ENCODE measurements at regions not wholly inside any gene's neighbourhood (a gene's known extent, or its start where the extent isn't known, plus 50 kb on each side); places are given as distances from the start of the nearest gene placed in this dataset.
A peak's percentile ranks its signal among the peaks of the same experiment; 100 is the strongest.

DNA sequence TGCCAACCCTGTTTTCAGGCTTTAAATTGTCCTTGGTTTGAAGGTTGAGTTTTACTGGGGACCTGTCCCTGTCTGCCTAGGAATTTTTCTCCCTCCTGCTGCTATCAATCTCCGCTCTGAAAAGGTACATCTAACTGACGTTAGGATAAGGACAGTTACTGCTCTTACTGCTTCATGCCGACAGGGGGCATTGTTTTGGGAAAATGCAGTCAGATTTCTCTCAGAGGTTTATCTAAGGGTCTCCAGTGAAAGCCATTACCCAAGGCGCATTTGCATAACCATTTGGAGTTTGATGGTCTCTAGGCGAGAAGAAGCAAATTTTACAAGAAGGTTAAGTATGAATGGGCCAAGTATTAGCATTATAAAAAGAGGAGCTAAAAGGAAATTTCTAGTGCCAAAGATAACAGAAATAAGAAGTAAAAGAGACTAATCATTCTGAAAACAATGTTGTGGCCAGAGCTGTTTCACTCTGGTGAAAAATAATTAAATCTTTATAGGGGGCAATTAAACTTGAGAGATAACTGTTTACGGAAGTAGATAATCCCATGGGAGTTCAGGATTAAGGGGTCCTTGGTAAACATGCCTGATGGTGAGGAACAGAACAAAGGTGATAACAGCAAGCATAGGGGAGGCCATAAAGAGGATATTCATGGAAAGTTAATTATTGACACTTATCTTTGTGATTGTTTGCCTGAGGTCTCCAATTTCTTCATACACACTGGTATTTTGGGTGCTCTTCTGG lies 605.0 kb downstream of the MTRR start:
- no peaks in the 10 kb centered on the region for H3K4me1 Mint-ChIP-seq (ENCODE audit: low read depth, unreplicated experiment)
- Histone ChIP-seq H3K4me3 (ENCODE audit: low read depth, low read length) (no peak overlapping the region), H3K4me1 (no peaks in the 10 kb centered on the region), H3K27me3 (replicated peaks; ENCODE audit: control insufficient read depth, insufficient read depth, low read length) (no peaks in the 10 kb centered on the region), H3K9me3 (peaks cover 17% of the 10 kb centered on the region), H3K36me3 (ENCODE audit: control insufficient read depth, insufficient read depth, low read length) (no peaks in the 10 kb centered on the region)
- POLR2A ChIA-PET: no interaction called here
- H3K4me3 Mint-ChIP-seq (ENCODE audit: unreplicated experiment): no peak overlapping the region
- no peaks in the 10 kb centered on the region for H3K27me3 Mint-ChIP-seq (ENCODE audit: insufficient read depth, unreplicated experiment)
- TF ChIP-seq, protein P1, sequence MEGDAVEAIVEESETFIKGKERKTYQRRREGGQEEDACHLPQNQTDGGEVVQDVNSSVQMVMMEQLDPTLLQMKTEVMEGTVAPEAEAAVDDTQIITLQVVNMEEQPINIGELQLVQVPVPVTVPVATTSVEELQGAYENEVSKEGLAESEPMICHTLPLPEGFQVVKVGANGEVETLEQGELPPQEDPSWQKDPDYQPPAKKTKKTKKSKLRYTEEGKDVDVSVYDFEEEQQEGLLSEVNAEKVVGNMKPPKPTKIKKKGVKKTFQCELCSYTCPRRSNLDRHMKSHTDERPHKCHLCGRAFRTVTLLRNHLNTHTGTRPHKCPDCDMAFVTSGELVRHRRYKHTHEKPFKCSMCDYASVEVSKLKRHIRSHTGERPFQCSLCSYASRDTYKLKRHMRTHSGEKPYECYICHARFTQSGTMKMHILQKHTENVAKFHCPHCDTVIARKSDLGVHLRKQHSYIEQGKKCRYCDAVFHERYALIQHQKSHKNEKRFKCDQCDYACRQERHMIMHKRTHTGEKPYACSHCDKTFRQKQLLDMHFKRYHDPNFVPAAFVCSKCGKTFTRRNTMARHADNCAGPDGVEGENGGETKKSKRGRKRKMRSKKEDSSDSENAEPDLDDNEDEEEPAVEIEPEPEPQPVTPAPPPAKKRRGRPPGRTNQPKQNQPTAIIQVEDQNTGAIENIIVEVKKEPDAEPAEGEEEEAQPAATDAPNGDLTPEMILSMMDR (IDR thresholded peaks at IDR 0.05; ENCODE audit: insufficient read depth in 1 of 2, low read depth in 1 of 2, low read length in 1 of 2, severe bottlenecking in 1 of 2, unreplicated experiment in 1 of 2): peak in 1 of 2 experiments; percentile 0
- peaks cover 31% of the 10 kb centered on the region for H3K9me3 Mint-ChIP-seq (ENCODE audit: unreplicated experiment)
- CTCF ChIA-PET: no interaction called here
- BruUV-seq (replicated peaks): no TSS peak
- intact Hi-C loops (cut with micrococcal nuclease; ENCODE audit: unreplicated experiment): no loop called here
- DNase-seq: no peak
- H3K27ac Mint-ChIP-seq (ENCODE audit: unreplicated experiment): no peak overlapping the region
- H3K36me3 Mint-ChIP-seq (ENCODE audit: insufficient read depth, unreplicated experiment): no peaks in the 10 kb centered on the region

DNA sequence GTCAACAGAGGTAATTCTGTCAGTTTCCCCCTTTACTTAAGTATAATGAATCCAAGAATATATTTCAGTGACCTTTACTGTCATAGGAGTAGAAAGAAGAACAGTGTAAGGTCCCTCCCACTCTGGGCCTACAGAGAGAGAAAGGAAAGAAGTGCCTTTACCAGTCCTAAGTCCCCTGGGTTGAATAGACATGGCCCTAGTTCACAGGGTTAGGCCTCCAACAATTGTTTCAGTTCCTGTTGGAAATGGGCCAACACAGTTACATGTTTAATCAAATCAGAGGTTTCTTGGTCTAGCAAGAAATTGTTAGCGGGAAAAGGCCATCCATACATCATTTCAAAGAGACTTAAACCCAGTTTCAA lies 605.6 kb downstream of the MTRR start:
- no peak for DNase-seq
- CTCF ChIA-PET: no interaction called here
- no TSS peak for BruUV-seq (replicated peaks)
- Mint-ChIP-seq H3K4me1 (ENCODE audit: low read depth, unreplicated experiment) (no peaks in the 10 kb centered on the region), H3K36me3 (ENCODE audit: insufficient read depth, unreplicated experiment) (no peaks in the 10 kb centered on the region), H3K27me3 (ENCODE audit: insufficient read depth, unreplicated experiment) (no peaks in the 10 kb centered on the region), H3K27ac (ENCODE audit: unreplicated experiment) (no peak overlapping the region), H3K4me3 (ENCODE audit: unreplicated experiment) (no peak overlapping the region), H3K9me3 (ENCODE audit: unreplicated experiment) (peaks cover 30% of the 10 kb centered on the region)
- no peaks in the 10 kb centered on the region for H3K36me3 ChIP-seq (ENCODE audit: control insufficient read depth, insufficient read depth, low read length)
- POLR2A ChIA-PET: no interaction called here
- no peaks in the 10 kb centered on the region for H3K4me1 ChIP-seq
- H3K9me3 ChIP-seq: peaks cover 17% of the 10 kb centered on the region
- TF ChIP-seq, protein P1 (IDR thresholded peaks at IDR 0.05; ENCODE audit: insufficient read depth in 1 of 2, low read depth in 1 of 2, low read length in 1 of 2, severe bottlenecking in 1 of 2, unreplicated experiment in 1 of 2): no peak
- no peaks in the 10 kb centered on the region for H3K27me3 ChIP-seq (replicated peaks; ENCODE audit: control insufficient read depth, insufficient read depth, low read length)
- intact Hi-C loops (cut with micrococcal nuclease; ENCODE audit: unreplicated experiment): no loop called here
- H3K4me3 ChIP-seq (ENCODE audit: low read depth, low read length): no peak overlapping the region

DNA sequence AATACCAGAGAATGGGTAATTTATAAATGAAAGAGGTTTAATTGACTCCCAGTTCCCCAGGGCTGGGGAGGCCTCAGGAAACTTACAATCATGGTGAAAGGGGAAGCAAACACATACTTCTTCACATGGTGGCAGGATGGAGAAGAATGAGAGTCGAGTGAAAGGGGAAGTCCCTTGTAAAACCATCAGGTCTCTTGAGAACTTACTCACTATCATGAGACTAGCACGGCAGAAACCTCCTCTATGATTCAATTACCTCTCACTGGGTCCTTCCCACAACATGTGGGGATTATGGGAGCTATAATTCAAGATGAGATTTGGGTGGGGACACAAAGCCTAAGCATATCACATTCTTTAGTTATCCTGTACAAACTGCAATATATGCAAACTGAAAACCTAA lies 609.4 kb downstream of the MTRR start:
- DNase-seq: no peak
- intact Hi-C loops (cut with micrococcal nuclease; ENCODE audit: unreplicated experiment): no loop called here
- no peaks in the 10 kb centered on the region for H3K9me3 ChIP-seq
- no peak overlapping the region for H3K4me3 Mint-ChIP-seq (ENCODE audit: unreplicated experiment)
- POLR2A ChIA-PET: no interaction called here
- no peaks in the 10 kb centered on the region for H3K36me3 Mint-ChIP-seq (ENCODE audit: insufficient read depth, unreplicated experiment)
- no peaks in the 10 kb centered on the region for H3K4me1 ChIP-seq
- peaks cover 11% of the 10 kb centered on the region for H3K9me3 Mint-ChIP-seq (ENCODE audit: unreplicated experiment)
- no peaks in the 10 kb centered on the region for H3K27me3 ChIP-seq (replicated peaks; ENCODE audit: control insufficient read depth, insufficient read depth, low read length)
- H3K27me3 Mint-ChIP-seq (ENCODE audit: insufficient read depth, unreplicated experiment): no peaks in the 10 kb centered on the region
- no peaks in the 10 kb centered on the region for H3K4me1 Mint-ChIP-seq (ENCODE audit: low read depth, unreplicated experiment)
- no peak overlapping the region for H3K27ac Mint-ChIP-seq (ENCODE audit: unreplicated experiment)
- CTCF ChIA-PET: no interaction called here
- H3K36me3 ChIP-seq (ENCODE audit: control insufficient read depth, insufficient read depth, low read length): no peaks in the 10 kb centered on the region
- BruUV-seq (replicated peaks): no TSS peak
- no peak overlapping the region for H3K4me3 ChIP-seq (ENCODE audit: low read depth, low read length)
- TF ChIP-seq, protein P1 (IDR thresholded peaks at IDR 0.05; ENCODE audit: insufficient read depth in 1 of 2, low read depth in 1 of 2, low read length in 1 of 2, severe bottlenecking in 1 of 2, unreplicated experiment in 1 of 2): no peak

Data from Caco-2 (cell line).